ENCODE measurements at regions not wholly inside any gene's neighbourhood (a gene's known extent, or its start where the extent isn't known, plus 50 kb on each side); places are given as distances from the start of the nearest gene placed in this dataset.

GRCh38 chr14:98140862-98141530 lies 1131.0 kb downstream of the BCL11B start:
- TF ChIP-seq EZH2 (IDR thresholded peaks at IDR 0.05; ENCODE audit: insufficient read depth, poor library complexity, severe bottlenecking) (no peak), EZH2phosphoT487 (IDR thresholded peaks at IDR 0.05; ENCODE audit: insufficient read depth, low read depth) (no peak)

All from GM23248 (cell line).